ENCODE measurements at regions not wholly inside any gene's neighbourhood (a gene's known extent, or its start where the extent isn't known, plus 50 kb on each side); places are given as distances from the start of the nearest gene placed in this dataset.

DNA sequence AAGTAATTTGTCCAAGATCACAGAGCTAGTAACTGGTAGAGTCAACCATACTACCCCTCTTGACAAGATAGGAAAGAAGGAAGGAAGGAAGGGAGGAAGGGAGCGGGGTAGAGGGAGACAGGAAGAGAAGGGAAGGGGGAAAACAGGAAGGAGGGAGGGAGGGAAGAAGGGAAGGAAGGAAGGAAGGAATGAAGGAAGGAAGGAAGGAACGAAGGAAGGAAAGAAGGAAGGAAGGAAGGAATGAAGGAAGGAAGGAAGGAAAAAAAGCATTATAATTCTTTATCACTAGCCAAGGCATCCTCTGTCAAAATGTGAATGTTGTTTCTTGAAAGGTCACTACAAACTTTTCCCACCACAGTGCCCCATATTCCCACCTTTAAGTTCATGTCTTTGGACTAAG, 223.6 kb downstream of the SHQ1 start:
- Mint-ChIP-seq H3K4me3 (no peak overlapping the region), H3K36me3 (ENCODE audit: low read depth) (no peaks in the 10 kb centered on the region), H3K27me3 (ENCODE audit: insufficient read depth, low read depth, poor library complexity) (no peaks in the 10 kb centered on the region), H3K27ac (no peak overlapping the region; the same call in 1 of the 2 replicates), H3K9me3 (no peaks in the 10 kb centered on the region), H3K4me1 (peaks cover 13% of the 10 kb centered on the region)
- Histone ChIP-seq H3K4me3 (no peak overlapping the region), H3K36me3 (ENCODE audit: insufficient read depth) (no peaks in the 10 kb centered on the region), H4K20me1 (replicated peaks; ENCODE audit: insufficient read depth) (no peaks in the 10 kb centered on the region), H3K4me2 (no peak overlapping the region), H3K4me1 (ENCODE audit: insufficient read depth) (no peaks in the 10 kb centered on the region; the same call in 1 of the 2 replicates), H3K9me2 (ENCODE audit: insufficient read depth) (no peaks in the 10 kb centered on the region), H2AFZ (no peak overlapping the region), H3F3A (replicated peaks; ENCODE audit: low read depth) (no peaks in the 10 kb centered on the region), H3K79me2 (replicated peaks; ENCODE audit: insufficient read depth) (no peaks in the 10 kb centered on the region), H3K27ac (ENCODE audit: low read depth) (no peak overlapping the region), H3K27me3 (ENCODE audit: insufficient read depth) (no peaks in the 10 kb centered on the region)
- ATAC-seq (no peak), DNase-seq (ENCODE audit: low spot score) (no peak)
- TF ChIP-seq JUNB (IDR thresholded peaks at IDR 0.05; ENCODE audit: unreplicated experiment) (no peak), NANOG (IDR thresholded peaks at IDR 0.05; ENCODE audit: borderline replicate concordance) (no peak), STAT1 (IDR thresholded peaks at IDR 0.05; ENCODE audit: unreplicated experiment) (no peak), CREB1 (CRISPR knock-in tag; IDR thresholded peaks at IDR 0.05; ENCODE audit: low read depth) (no peak), ZNF331 (CRISPR knock-in tag; IDR thresholded peaks at IDR 0.05; ENCODE audit: low read depth) (no peak), POLR2AphosphoS5 (IDR thresholded peaks at IDR 0.05; ENCODE audit: low read depth) (no peak), ZNF114 (CRISPR knock-in tag; IDR thresholded peaks at IDR 0.05) (no peak), CTCF (conservative IDR thresholded peaks at IDR 0.05; ENCODE audit: low read depth in 2 of 2) (no peak), EZH2 (IDR thresholded peaks at IDR 0.05; ENCODE audit: low read depth, unreplicated experiment) (no peak), EZH2phosphoT487 (IDR thresholded peaks at IDR 0.05; ENCODE audit: unreplicated experiment) (no peak), REST (IDR thresholded peaks at IDR 0.05; ENCODE audit: unreplicated experiment) (no peak)
- TF ChIP-seq, protein P1, sequence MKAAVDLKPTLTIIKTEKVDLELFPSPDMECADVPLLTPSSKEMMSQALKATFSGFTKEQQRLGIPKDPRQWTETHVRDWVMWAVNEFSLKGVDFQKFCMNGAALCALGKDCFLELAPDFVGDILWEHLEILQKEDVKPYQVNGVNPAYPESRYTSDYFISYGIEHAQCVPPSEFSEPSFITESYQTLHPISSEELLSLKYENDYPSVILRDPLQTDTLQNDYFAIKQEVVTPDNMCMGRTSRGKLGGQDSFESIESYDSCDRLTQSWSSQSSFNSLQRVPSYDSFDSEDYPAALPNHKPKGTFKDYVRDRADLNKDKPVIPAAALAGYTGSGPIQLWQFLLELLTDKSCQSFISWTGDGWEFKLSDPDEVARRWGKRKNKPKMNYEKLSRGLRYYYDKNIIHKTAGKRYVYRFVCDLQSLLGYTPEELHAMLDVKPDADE (IDR thresholded peaks at IDR 0.05): no peak
- TF ChIP-seq, protein P2, sequence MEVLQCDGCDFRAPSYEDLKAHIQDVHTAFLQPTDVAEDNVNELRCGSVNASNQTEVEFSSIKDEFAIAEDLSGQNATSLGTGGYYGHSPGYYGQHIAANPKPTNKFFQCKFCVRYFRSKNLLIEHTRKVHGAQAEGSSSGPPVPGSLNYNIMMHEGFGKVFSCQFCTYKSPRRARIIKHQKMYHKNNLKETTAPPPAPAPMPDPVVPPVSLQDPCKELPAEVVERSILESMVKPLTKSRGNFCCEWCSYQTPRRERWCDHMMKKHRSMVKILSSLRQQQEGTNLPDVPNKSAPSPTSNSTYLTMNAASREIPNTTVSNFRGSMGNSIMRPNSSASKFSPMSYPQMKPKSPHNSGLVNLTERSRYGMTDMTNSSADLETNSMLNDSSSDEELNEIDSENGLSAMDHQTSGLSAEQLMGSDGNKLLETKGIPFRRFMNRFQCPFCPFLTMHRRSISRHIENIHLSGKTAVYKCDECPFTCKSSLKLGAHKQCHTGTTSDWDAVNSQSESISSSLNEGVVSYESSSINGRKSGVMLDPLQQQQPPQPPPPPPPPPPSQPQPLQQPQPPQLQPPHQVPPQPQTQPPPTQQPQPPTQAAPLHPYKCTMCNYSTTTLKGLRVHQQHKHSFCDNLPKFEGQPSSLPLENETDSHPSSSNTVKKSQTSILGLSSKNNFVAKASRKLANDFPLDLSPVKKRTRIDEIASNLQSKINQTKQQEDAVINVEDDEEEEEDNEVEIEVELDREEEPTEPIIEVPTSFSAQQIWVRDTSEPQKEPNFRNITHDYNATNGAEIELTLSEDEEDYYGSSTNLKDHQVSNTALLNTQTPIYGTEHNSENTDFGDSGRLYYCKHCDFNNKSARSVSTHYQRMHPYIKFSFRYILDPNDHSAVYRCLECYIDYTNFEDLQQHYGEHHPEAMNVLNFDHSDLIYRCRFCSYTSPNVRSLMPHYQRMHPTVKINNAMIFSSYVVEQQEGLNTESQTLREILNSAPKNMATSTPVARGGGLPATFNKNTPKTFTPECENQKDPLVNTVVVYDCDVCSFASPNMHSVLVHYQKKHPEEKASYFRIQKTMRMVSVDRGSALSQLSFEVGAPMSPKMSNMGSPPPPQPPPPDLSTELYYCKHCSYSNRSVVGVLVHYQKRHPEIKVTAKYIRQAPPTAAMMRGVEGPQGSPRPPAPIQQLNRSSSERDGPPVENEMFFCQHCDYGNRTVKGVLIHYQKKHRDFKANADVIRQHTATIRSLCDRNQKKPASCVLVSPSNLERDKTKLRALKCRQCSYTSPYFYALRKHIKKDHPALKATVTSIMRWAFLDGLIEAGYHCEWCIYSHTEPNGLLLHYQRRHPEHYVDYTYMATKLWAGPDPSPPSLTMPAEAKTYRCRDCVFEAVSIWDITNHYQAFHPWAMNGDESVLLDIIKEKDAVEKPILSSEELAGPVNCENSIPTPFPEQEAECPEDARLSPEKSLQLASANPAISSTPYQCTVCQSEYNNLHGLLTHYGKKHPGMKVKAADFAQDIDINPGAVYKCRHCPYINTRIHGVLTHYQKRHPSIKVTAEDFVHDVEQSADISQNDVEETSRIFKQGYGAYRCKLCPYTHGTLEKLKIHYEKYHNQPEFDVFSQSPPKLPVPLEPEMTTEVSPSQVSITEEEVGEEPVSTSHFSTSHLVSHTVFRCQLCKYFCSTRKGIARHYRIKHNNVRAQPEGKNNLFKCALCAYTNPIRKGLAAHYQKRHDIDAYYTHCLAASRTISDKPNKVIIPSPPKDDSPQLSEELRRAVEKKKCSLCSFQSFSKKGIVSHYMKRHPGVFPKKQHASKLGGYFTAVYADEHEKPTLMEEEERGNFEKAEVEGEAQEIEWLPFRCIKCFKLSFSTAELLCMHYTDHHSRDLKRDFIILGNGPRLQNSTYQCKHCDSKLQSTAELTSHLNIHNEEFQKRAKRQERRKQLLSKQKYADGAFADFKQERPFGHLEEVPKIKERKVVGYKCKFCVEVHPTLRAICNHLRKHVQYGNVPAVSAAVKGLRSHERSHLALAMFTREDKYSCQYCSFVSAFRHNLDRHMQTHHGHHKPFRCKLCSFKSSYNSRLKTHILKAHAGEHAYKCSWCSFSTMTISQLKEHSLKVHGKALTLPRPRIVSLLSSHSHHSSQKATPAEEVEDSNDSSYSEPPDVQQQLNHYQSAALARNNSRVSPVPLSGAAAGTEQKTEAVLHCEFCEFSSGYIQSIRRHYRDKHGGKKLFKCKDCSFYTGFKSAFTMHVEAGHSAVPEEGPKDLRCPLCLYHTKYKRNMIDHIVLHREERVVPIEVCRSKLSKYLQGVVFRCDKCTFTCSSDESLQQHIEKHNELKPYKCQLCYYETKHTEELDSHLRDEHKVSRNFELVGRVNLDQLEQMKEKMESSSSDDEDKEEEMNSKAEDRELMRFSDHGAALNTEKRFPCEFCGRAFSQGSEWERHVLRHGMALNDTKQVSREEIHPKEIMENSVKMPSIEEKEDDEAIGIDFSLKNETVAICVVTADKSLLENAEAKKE (CRISPR knock-in tag; IDR thresholded peaks at IDR 0.05): no peak
